ENCODE measurements at regions not wholly inside any gene's neighbourhood (a gene's known extent, or its start where the extent isn't known, plus 50 kb on each side); places are given as distances from the start of the nearest gene placed in this dataset.

DNA sequence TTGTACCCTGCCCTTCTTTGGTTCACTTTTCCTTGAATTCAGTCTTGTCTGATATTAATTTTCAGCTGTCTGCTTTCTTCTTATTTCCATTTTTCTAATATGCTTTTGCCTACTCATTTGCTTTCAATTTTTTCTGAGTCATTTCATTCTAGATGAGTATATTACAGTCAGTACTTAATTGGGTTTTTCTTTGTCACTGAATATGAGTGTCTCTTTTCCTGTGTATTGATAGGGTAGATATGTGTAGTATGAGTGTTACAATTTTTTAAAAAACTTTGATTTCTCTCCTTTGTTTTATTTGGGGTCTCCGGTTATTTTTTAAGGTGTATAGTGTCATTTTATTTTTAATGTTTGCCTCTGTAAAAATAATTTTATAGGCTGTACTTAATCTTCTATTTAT is 222.2 kb downstream of the IDS start:
- TF ChIP-seq, protein P1, sequence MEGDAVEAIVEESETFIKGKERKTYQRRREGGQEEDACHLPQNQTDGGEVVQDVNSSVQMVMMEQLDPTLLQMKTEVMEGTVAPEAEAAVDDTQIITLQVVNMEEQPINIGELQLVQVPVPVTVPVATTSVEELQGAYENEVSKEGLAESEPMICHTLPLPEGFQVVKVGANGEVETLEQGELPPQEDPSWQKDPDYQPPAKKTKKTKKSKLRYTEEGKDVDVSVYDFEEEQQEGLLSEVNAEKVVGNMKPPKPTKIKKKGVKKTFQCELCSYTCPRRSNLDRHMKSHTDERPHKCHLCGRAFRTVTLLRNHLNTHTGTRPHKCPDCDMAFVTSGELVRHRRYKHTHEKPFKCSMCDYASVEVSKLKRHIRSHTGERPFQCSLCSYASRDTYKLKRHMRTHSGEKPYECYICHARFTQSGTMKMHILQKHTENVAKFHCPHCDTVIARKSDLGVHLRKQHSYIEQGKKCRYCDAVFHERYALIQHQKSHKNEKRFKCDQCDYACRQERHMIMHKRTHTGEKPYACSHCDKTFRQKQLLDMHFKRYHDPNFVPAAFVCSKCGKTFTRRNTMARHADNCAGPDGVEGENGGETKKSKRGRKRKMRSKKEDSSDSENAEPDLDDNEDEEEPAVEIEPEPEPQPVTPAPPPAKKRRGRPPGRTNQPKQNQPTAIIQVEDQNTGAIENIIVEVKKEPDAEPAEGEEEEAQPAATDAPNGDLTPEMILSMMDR (IDR thresholded peaks at IDR 0.05; ENCODE audit: control insufficient read depth, extremely low read depth, insufficient read depth): no peak
- no peak overlapping the region for H3K4me3 ChIP-seq (ENCODE audit: low read depth, low read length)
- no peak for DNase-seq (ENCODE audit: low read depth)

DNA sequence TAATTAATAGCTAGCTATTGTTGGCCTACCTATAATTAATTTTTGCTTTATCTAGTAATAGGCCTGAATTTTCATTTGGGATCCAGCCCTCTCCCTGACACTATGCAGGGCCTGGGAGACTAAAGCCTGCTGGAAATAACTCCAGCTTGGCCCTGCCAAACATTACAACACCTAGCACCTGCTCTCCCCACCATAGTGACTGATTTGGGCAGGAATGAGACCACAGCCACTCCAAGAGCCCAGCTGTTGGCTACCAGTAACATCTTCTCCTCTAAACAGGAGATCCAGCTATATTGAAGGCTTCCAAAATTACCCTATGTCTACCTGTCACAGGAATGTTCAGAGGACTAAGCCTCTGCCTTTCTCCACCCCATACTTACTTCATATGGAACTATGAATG is 225.1 kb downstream of the IDS start:
- no peak for DNase-seq (ENCODE audit: low read depth)
- TF ChIP-seq, protein P1 (IDR thresholded peaks at IDR 0.05; ENCODE audit: control insufficient read depth, extremely low read depth, insufficient read depth): no peak
- no peak overlapping the region for H3K4me3 ChIP-seq (ENCODE audit: low read depth, low read length)

DNA sequence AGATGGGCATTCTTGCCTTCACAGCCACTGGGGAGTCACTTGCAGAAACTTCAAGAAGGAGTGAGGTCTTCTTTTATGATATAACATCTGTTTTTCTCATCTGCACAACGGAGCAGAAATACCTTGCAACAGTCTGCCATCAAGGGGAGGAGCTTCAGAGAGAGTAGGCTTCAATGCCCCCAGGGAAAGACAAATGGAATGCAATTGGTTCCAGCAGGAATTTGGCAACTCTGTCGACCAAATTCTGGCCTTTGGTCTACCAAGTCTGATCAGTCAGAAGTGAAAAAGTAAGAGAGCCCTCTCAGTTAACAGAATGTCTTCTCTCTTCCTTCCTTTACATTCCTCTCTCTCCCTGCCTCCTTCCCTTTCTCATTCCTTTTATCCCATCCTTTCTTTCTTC is 229.3 kb downstream of the IDS start:
- no peak overlapping the region for H3K4me3 ChIP-seq (ENCODE audit: low read depth, low read length)

DNA sequence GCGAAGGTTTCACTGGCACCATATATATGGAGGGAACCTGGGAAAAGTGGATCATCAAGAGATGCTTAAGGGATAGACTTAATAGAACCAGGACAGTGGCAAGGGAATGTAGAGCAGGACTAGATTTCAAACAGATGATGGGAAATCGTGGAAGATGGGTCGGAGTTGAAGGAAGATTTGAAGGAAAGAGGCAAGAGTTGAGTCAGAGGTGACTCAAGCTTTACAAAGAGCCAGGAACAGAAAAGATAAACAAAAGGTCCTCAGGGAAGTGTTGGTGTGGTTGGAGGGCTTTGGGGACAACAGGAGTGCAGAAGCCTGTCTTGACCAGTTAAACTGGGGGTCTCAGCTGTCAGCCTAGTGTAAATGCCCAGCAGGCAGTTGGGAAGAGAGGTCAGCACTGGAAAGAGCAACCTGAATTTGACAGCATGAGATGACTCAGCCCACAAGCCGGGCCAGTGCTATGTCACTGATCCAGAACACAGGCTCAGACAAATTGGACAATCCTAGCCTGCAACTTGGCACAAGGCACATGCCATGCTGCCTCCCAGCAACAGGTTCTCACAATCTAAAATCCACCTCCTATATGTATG is 230.5 kb downstream of the IDS start:
- H3K4me3 ChIP-seq (ENCODE audit: low read depth, low read length): no peak overlapping the region
- DNase-seq (ENCODE audit: low read depth): no peak
- TF ChIP-seq, protein P1 (IDR thresholded peaks at IDR 0.05; ENCODE audit: control insufficient read depth, extremely low read depth, insufficient read depth): no peak

More for the DNA sequence above, 229.3 kb downstream of the IDS start:
- DNase-seq (ENCODE audit: low read depth): no peak
- TF ChIP-seq, protein P1 (IDR thresholded peaks at IDR 0.05; ENCODE audit: control insufficient read depth, extremely low read depth, insufficient read depth): no peak

DNA sequence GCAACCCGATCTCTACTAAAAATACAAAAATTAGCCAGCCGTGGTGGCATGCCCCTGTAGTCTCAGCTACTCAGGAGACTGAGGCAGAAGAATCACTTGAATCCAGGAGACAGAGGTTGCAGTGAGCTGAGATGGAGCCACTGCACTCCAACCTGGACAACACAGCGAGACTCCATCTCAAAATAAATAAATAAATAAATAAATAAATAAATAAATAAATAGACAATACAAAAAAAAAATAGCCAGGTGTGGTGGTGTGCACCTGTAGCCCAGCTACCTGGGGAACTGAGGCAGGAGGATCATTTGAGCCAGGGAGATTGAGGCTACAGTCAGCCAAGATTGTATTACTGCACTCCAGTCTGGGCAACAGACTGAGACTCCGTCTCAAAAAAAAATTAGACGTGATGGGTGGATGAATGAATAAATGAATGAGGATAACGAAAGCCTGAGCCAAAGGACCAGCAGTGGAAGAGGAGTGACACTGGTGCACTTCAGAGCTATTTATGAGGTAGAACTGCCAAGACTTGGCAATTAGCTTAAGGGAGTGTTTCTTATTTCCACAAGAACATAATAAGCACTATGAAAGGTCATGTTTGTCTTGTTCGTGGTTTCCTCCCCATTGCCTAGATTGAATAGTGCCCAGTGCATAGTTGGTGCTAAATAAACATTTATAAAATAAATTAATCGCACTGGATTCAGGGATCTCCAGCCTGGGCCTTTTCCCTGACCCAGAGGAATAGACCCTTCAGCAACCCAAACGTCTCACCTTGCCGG is 232.2 kb downstream of the IDS start:
- TF ChIP-seq, protein P1 (IDR thresholded peaks at IDR 0.05; ENCODE audit: control insufficient read depth, extremely low read depth, insufficient read depth): no peak
- no peak for DNase-seq (ENCODE audit: low read depth)
- no peak overlapping the region for H3K4me3 ChIP-seq (ENCODE audit: low read depth, low read length)

DNA sequence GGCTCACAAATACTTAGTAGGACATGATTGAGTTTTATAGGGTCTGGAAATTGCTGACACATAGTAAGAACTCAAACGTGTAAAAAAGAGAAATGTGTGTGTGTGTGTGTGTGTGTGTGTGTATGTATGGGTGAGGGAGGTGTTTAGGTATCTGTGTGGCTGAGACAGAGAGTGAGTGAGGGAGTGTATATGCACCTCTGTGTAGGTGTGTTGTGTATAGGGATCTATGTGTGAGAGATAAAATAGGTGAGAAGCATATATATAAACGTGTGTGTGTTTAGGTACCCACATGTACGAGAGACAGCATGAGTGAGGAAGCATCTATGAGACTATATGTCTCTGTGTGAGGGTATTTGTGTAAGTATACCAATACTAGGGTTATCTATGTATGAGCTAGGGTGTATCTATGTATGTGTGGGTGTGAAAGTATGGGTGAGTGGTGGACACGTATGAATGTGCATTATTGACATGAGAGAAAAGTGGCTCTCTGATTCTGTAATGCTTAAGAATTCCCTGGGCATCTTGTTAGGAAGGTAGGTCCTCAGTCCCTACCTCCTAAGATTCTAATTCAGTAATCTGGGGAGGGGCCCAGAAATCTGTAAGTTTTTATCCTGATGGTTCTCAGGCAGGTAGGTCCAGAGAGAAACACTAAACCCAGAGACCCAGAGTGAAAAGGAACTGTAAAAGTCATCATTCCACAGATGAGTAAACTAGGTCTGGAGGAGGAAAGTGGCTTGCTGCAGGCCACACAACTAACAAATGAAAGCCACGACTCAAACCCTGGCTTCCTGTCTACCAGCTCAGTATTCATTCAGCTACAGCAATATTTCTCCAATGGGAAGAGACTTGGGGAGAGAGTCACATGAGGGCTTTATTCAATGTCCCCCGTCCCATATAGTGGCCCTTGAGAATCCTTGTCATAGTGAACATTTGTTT is 237.0 kb downstream of the IDS start:
- no peak overlapping the region for H3K4me3 ChIP-seq (ENCODE audit: low read depth, low read length)
- DNase-seq (ENCODE audit: low read depth): no peak
- TF ChIP-seq, protein P1 (IDR thresholded peaks at IDR 0.05; ENCODE audit: control insufficient read depth, extremely low read depth, insufficient read depth): no peak

All from LNCaP clone FGC (cell line).